ENCODE measurements at regions not wholly inside any gene's neighbourhood (a gene's known extent, or its start where the extent isn't known, plus 50 kb on each side); places are given as distances from the start of the nearest gene placed in this dataset.

- no peak overlapping the region for H2AFZ ChIP-seq (ENCODE audit: insufficient read depth, low read depth, low read length, poor library complexity, severe bottlenecking)
- intact Hi-C loops (cut with micrococcal nuclease), result no loop called here
- H3K27me3 Mint-ChIP-seq, result peaks cover 6% of the 10 kb centered on the region
These were observed 103.6 kb upstream of the ZNF536 start for GRCh38 chr19:30268601-30269000.

GRCh38 chr19:30269638-30270037 lies 102.5 kb upstream of the ZNF536 start:
- WGBS (ENCODE audit: insufficient coverage), result 88% methylated on average over 6 of the region's 9 CpGs
- H3K9me3 ChIP-seq (ENCODE audit: control extremely low read depth in 1 of 3, control insufficient read depth in 2 of 3, insufficient read depth in 1 of 3, low read length in 2 of 3), result peaks cover 0 to 20% (median 0%) of the 10 kb centered on the region in 3 donors
- peaks cover 7% of the 10 kb centered on the region for H3K9me3 Mint-ChIP-seq (ENCODE audit: insufficient read depth)
- no peaks in the 10 kb centered on the region for H3K27me3 ChIP-seq (replicated peaks in 1 of 4; ENCODE audit: control extremely low read depth in 1 of 4, control insufficient read depth in 3 of 4, insufficient read depth in 4 of 4, low read length in 3 of 4)
- intact Hi-C loops (cut with micrococcal nuclease), result no loop called here
- H3K27ac Mint-ChIP-seq, result no peak overlapping the region
- no peak overlapping the region for H3K4me3 Mint-ChIP-seq
- H3K4me1 ChIP-seq (ENCODE audit: control insufficient read depth in 2 of 2, insufficient read depth in 2 of 2, low read length in 2 of 2), result no peaks in the 10 kb centered on the region
- H4K20me1 ChIP-seq (ENCODE audit: control insufficient read depth, insufficient read depth, low read length, poor library complexity, severe bottlenecking), result no peaks in the 10 kb centered on the region
- H3K4me2 ChIP-seq (replicated peaks; ENCODE audit: low read depth, low read length, poor library complexity, severe bottlenecking), result no peak overlapping the region
- no peak for TF ChIP-seq EZH2 (IDR thresholded peaks at IDR 0.05; ENCODE audit: borderline replicate concordance, insufficient read depth, low read depth, low read length, poor library complexity, severe bottlenecking)
- TF ChIP-seq CTCF (IDR thresholded peaks at IDR 0.05), result no peak
- no peak overlapping the region for H2AFZ ChIP-seq (ENCODE audit: insufficient read depth, low read depth, low read length, poor library complexity, severe bottlenecking)
- no peaks in the 10 kb centered on the region for H3K4me1 Mint-ChIP-seq
- peaks cover 6% of the 10 kb centered on the region for H3K27me3 Mint-ChIP-seq
- H3K9ac ChIP-seq (ENCODE audit: low read length), result no peak overlapping the region
- ChIA-PET CTCF (no interaction called here), POLR2A (no interaction called here)
- H3K36me3 ChIP-seq (replicated peaks in 1 of 2; ENCODE audit: control extremely low read depth in 1 of 2, control insufficient read depth in 1 of 2, extremely low read depth in 1 of 2, insufficient read depth in 2 of 2, low read length in 1 of 2), result no peaks in the 10 kb centered on the region
- H3K27ac ChIP-seq (ENCODE audit: low read length in 2 of 2), result no peak overlapping the region
- ATAC-seq (ENCODE audit: low read depth) (no peak), DNase-seq (no peak)
- H3K79me2 ChIP-seq (ENCODE audit: control insufficient read depth, insufficient read depth, low read length), result no peaks in the 10 kb centered on the region
- H3K4me3 ChIP-seq (ENCODE audit: control extremely low read depth in 1 of 5, extremely low read depth in 1 of 5, insufficient read depth in 1 of 5, low read depth in 2 of 5, low read length in 4 of 5), result no peak overlapping the region

More at GRCh38 chr19:30268601-30269000, 103.6 kb upstream of the ZNF536 start:
- no peaks in the 10 kb centered on the region for H3K4me1 ChIP-seq (ENCODE audit: control insufficient read depth in 2 of 2, insufficient read depth in 2 of 2, low read length in 2 of 2)
- no peak for ATAC-seq (ENCODE audit: low read depth)
- H3K36me3 ChIP-seq (replicated peaks in 1 of 2; ENCODE audit: control extremely low read depth in 1 of 2, control insufficient read depth in 1 of 2, extremely low read depth in 1 of 2, insufficient read depth in 2 of 2, low read length in 1 of 2), result no peaks in the 10 kb centered on the region
- H3K9me3 ChIP-seq (ENCODE audit: control extremely low read depth in 1 of 3, control insufficient read depth in 2 of 3, insufficient read depth in 1 of 3, low read length in 2 of 3), result peaks cover 0 to 17% (median 0%) of the 10 kb centered on the region in 3 donors
- no peaks in the 10 kb centered on the region for H4K20me1 ChIP-seq (ENCODE audit: control insufficient read depth, insufficient read depth, low read length, poor library complexity, severe bottlenecking)
- 93% methylated on average over 6 of the region's 9 CpGs for WGBS (ENCODE audit: insufficient coverage)
- DNase-seq, result no peak
- no peak overlapping the region for H3K27ac ChIP-seq (ENCODE audit: low read length in 2 of 2)
- no peaks in the 10 kb centered on the region for H3K79me2 ChIP-seq (ENCODE audit: control insufficient read depth, insufficient read depth, low read length)
- no peak overlapping the region for H3K9ac ChIP-seq (ENCODE audit: low read length)
- no peak overlapping the region for H3K4me2 ChIP-seq (replicated peaks; ENCODE audit: low read depth, low read length, poor library complexity, severe bottlenecking)
- peaks cover 5% of the 10 kb centered on the region for H3K9me3 Mint-ChIP-seq (ENCODE audit: insufficient read depth)
- no peaks in the 10 kb centered on the region for H3K4me1 Mint-ChIP-seq
- H3K27me3 ChIP-seq (replicated peaks in 1 of 4; ENCODE audit: control extremely low read depth in 1 of 4, control insufficient read depth in 3 of 4, insufficient read depth in 4 of 4, low read length in 3 of 4), result no peaks in the 10 kb centered on the region
- H3K4me3 ChIP-seq (ENCODE audit: control extremely low read depth in 1 of 5, extremely low read depth in 1 of 5, insufficient read depth in 1 of 5, low read depth in 2 of 5, low read length in 4 of 5), result no peak overlapping the region
- ChIA-PET POLR2A (no interaction called here), CTCF (no interaction called here)
- no peak overlapping the region for H3K4me3 Mint-ChIP-seq
- TF ChIP-seq CTCF (IDR thresholded peaks at IDR 0.05), result no peak
- no peak for TF ChIP-seq EZH2 (IDR thresholded peaks at IDR 0.05; ENCODE audit: borderline replicate concordance, insufficient read depth, low read depth, low read length, poor library complexity, severe bottlenecking)
- H3K27ac Mint-ChIP-seq, result no peak overlapping the region
